ENCODE measurements at regions not wholly inside any gene's neighbourhood (a gene's known extent, or its start where the extent isn't known, plus 50 kb on each side); places are given as distances from the start of the nearest gene placed in this dataset.

DNA sequence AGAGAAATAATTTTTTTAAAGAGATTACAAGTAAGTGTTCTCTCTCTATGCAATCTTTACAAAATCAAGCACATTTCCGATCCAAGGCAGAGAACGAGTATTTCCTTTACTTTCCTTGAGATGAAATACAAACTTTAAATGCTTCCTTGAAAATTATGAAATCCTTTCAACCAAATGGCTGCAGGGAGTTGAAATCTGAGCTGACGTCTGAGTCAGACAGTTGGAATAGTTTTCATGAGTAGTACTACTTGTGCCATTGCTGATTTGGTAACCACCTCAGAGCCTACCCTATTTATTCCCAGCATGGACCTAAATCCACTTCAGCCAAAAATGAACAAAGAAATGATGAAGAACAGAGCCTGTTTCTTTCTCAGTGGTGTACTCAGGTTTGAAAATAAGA, 183.6 kb downstream of the GIPC2 start:
- TF ChIP-seq, protein P1, sequence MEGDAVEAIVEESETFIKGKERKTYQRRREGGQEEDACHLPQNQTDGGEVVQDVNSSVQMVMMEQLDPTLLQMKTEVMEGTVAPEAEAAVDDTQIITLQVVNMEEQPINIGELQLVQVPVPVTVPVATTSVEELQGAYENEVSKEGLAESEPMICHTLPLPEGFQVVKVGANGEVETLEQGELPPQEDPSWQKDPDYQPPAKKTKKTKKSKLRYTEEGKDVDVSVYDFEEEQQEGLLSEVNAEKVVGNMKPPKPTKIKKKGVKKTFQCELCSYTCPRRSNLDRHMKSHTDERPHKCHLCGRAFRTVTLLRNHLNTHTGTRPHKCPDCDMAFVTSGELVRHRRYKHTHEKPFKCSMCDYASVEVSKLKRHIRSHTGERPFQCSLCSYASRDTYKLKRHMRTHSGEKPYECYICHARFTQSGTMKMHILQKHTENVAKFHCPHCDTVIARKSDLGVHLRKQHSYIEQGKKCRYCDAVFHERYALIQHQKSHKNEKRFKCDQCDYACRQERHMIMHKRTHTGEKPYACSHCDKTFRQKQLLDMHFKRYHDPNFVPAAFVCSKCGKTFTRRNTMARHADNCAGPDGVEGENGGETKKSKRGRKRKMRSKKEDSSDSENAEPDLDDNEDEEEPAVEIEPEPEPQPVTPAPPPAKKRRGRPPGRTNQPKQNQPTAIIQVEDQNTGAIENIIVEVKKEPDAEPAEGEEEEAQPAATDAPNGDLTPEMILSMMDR (IDR thresholded peaks at IDR 0.05), result no peak
- TF ChIP-seq POLR2A (IDR thresholded peaks at IDR 0.05), result no peak

Data from adrenal gland (tissue), 5 donors.